Colon (tissue), 2 donors: ENCODE measurements at regions not wholly inside any gene's neighbourhood (a gene's known extent, or its start where the extent isn't known, plus 50 kb on each side); places are given as distances from the start of the nearest gene placed in this dataset.
"Not testable (repeated sequence)": the region's sequence is repeated elsewhere in the genome, so short reads cannot be mapped to it uniquely, and the experiment has no call there.

Source experiments
- FAIRE-seq: peaks from 2 replicates; lab custom pipeline; 2012; peaks lifted over from hg19 to GRCh38; lab: Jason Lieb, UNC
- donor health status: control.
- donor health status: control.

DNA sequence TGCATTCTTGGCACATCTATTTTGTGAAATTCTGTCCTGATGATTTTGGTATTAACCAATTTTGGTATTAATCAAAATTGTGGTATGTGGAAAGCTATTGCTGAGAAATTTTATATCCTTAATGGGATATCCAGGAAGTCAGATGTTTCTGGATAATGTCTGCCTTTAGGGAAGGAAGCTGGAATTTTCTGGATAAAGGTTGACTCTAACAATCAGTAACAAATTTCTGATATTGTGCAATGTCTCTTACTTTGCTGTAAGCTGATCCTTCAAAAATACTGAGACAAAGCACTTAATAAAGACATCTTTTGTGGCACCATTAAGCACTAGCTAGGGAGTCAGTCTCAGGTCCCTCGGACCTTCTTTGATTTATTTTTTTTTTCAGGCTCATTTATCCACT lies 100.8 kb upstream of the UGP2 start:
- no peak for FAIRE-seq

- FAIRE-seq: no peak
Measured at GRCh38 chr2:63741884-63742579, 99.7 kb upstream of the UGP2 start.

GRCh38 chr2:63742580-63742976 lies 99.1 kb upstream of the UGP2 start:
- no peak for FAIRE-seq

DNA sequence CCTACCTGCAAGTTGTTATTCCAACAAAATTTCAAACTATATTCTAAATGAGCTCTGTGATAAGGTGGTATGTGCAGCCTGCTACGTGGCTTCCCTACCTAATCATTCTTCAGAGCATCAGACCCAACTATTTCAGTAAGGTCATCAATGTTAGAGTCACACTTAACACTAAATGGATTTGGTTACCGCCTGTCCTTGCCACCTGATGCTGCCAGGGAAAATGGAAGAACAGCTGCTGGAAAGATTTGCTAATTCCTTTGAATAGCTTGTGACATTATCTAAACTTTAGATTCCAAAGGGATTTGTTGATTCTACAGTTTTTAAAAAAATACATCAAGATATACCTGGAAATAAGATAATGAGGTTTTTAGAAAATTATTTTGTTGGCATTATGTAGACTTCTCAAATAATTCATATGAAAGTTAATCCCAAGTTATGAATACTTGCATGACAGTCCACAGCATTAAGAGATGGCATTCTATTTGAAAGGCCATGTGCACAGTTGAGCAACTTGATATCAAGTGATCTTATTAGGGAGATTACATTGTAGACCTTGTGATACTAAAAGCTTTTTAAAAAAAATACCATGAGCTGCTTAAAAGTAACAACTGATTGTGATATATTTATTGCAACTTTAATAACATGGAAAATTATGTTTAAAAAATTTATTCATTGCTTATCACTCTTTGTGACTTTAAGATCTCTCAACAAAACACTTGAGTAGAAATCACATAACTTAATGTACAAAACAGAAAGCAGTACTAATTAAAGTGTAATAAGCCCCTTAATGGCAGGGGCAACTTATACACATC lies 98.3 kb upstream of the UGP2 start:
- FAIRE-seq: no peak

DNA sequence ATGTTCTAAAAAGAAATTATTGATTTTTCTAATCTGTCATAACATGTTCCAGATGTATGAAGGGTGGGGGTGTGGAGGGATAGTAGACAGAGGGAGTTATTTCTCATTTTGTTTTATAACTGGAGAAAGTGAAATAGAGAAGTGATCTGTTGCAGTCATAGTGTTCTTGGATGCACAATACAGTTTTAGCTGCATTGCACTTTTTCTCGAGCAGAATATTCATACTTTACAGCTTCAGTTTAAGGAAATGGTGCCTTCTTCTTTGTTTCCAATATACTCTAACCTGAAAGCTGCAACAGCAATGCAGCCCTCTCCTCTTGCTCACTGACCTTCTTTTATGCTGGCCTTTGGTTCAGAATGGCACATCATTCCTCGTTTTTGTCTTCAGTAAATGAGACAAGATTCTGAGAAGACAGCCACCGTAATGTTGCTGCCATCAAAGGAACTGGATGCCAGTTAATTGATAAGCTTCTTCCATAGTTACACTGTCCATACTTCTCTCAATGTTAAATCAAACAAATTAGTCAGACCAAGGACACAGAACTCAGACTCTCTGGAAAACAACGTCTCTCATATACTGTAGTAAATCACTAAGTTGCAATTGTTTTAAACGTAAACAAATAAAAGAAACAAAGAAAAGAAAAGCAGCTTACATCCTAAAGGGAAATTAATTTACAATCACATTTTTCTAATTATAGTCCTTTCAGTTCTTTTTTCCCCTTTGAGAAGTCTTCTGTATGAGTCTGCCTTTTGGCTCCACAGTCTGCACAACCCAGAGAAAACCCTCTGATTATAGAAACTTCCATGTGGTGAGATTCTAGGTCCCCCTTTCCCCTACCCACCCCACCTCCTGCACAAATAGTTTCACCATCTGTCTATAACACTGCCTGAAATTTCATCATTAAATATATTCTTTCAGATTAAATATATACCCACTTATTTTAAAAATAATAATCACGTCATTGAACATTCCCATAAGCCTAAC lies 97.4 kb upstream of the UGP2 start:
- no peak for FAIRE-seq

DNA sequence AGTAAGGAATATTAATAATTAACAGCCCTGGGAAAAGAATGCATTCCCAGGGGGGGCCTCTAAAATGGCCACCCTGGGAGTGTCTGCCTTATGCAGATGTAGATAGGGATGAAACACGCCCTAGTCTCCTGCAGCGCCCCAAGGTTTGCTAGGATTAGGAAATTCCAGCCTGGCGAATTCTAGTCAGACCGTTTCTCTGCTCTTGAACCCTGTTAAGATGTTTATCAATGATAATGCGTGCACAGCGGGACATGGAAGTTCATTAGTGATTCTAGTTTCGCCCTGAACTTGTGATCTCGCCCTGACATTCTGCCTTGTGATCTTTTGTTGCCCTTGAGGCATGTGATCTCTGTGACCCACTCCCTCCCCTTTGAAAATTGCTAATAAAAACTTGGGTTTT lies 95.1 kb upstream of the UGP2 start:
- FAIRE-seq: not testable (repeated sequence)

- FAIRE-seq: no peak
Measured at GRCh38 chr2:63751901-63752300, 89.8 kb upstream of the UGP2 start.

DNA sequence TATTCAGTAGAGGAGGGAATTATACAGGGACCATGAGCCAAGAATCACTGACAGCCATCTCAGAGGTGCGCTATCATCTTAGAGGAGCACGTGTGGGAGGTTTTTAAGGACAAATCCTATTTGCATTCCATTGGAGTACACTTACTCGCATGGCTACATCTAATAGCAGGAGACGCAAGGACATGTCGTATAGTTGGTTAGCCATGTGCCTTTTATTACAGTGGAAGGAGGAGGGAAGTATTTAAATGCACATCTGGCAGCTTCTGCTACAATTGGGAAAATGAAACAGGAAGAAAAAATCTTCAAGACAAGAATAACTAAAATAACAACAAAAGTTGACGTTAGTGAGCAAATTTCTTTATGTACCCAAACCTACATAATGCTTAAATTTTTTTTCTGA lies 86.5 kb upstream of the UGP2 start:
- FAIRE-seq: no peak

DNA sequence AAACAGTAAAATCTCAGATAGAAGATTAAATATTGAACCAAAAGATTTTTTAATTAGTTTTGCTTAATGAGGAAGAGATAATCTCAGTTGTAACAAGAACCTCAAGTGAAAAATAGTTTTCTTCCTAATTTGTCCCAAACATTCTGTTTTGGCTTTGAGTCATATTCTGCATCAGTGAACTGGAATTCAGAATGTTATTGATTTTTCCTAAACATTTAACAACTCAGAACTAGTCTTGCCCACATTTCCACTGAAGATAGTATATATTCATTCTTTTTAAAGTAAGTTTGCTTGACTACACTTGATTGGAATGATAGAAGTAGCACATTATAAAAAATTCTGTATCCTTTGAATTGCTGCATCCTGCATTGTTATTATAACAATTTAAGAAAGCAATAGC lies 85.7 kb upstream of the UGP2 start:
- FAIRE-seq: no peak

- FAIRE-seq: no peak
Measured at GRCh38 chr2:63763391-63763941, 78.2 kb upstream of the UGP2 start.

- FAIRE-seq: no peak
Measured at GRCh38 chr2:63764630-63765029, 77.1 kb upstream of the UGP2 start.

DNA sequence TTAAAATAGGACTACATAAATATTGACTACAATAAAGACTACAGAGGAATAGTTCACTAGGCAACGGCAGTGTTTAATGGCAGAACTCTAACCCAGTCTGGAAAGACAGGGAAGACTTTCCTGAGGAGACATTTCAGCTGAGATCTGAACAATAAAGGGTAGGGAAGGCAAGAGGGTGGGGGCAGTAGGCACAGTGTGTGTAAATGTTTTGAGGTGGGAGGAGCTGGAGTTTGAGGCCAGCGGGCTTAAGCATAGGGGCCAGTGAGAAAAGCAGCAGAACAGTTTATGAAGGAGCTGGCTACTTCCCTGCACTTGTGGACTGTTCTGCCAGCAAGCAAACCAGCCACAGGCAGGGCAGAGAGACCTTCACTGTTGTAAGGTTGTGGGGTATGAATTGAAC lies 76.6 kb upstream of the UGP2 start:
- no peak for FAIRE-seq

GRCh38 chr2:63767307-63767706 lies 74.4 kb upstream of the UGP2 start:
- FAIRE-seq: no peak

DNA sequence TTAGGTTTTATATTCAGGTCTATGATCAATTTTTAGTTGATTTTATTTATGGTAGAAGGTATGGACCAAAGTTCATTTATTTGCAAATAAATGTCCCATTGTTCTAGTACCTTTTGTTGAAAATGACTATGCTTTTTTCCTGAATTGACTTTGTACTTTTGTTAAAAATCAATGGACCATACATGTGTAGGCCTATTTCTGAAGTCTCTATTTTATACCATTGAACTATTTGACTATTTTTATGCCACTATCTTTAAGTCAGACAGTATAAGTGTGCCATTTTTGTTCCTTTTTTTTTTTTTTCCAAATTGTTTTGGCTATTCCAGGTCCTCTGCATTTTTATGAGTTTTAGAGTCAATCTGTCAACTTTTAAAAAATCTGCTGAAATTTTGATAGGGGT lies 73.6 kb upstream of the UGP2 start:
- peak; percentile 33 for FAIRE-seq

- no peak for FAIRE-seq
Measured at GRCh38 chr2:63769915-63770314, 71.8 kb upstream of the UGP2 start.

DNA sequence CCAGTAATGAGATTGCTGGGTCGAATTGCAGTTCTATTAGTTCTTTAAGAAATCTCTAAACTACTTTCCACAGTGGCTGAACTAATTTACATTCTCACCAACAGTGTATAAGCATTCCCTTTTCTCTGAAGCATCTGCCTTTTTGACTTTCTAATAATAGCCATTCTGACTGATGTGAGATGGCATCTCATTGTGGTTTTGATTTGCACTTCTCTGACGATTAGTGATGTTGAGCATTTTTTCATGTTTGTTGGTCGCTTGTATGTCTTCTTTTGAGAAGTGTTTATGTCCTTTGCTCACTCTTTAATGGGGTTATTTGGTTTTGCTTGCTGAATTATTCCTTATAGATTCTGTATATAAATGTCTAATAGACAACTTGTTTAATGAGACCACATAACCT lies 69.6 kb upstream of the UGP2 start:
- FAIRE-seq: no peak

GRCh38 chr2:63775191-63775590 lies 66.5 kb upstream of the UGP2 start:
- peak; percentile 85 for FAIRE-seq

- no peak for FAIRE-seq
Measured at GRCh38 chr2:63776382-63776781, 65.3 kb upstream of the UGP2 start.

GRCh38 chr2:63777816-63778215 lies 63.9 kb upstream of the UGP2 start:
- peak; percentile 58 for FAIRE-seq

DNA sequence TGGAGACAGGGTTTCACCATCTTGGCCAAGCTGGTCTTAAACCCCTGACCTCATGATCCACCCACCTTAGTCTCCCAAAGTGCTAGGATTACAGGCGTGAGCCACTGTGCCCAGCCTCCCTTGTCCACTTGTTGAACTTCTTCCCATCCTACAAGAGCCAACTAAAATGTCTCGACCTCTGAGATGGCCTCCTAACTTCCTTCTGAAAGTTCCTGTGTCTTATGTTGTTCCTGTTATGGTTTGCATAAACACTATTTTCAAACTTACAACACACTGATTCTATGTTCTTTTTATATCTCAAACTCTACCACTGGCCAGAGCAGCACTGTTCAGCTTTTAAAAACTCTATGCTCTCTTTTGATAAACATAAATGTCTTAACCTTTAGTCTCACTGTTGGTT lies 63.3 kb upstream of the UGP2 start:
- FAIRE-seq: no peak

- no peak for FAIRE-seq
Measured at GRCh38 chr2:63780518-63781155, 61.1 kb upstream of the UGP2 start.

DNA sequence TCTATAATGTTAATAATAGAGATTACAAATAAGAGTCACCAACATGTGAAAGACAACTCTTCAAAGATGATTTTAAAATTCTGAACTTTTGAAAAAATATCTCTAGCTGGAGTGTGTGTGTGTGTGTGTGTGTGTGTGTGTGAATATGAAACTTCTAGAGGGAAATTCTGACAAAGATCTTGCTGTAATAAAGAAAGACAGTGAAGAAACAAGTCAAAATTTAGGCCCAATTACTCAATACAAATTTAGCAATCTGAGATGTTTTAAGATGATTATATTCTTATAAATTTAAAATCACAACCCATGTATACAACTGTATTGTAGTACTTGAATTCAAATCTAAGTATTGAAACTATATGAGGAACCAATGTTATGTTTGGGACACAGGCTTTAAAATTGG lies 57.2 kb upstream of the UGP2 start:
- FAIRE-seq: no peak
